ENCODE measurements at regions not wholly inside any gene's neighbourhood (a gene's known extent, or its start where the extent isn't known, plus 50 kb on each side); places are given as distances from the start of the nearest gene placed in this dataset.
"Not testable (repeated sequence)": the region's sequence is repeated elsewhere in the genome, so short reads cannot be mapped to it uniquely, and the experiment has no call there.

- no peak overlapping the region for H3K4me3 ChIP-seq (ENCODE audit: low read depth, low read length)
- no peak for DNase-seq (ENCODE audit: low read depth)
These were observed 71.5 kb upstream of the SSTR4 start for GRCh38 chr20:22963581-22963980.

- DNase-seq (ENCODE audit: low read depth), result no peak
- no peak overlapping the region for H3K4me3 ChIP-seq (ENCODE audit: low read depth, low read length)
These were observed 68.2 kb upstream of the SSTR4 start for GRCh38 chr20:22966787-22967464.

- not testable (repeated sequence) for DNase-seq (ENCODE audit: low read depth); H3K4me3 ChIP-seq (ENCODE audit: low read depth, low read length)
These were observed 67.4 kb upstream of the SSTR4 start for GRCh38 chr20:22967706-22968105.

GRCh38 chr20:22969031-22969430 lies 66.1 kb upstream of the SSTR4 start:
- not testable (repeated sequence) for H3K4me3 ChIP-seq (ENCODE audit: low read depth, low read length); DNase-seq (ENCODE audit: low read depth)

- DNase-seq (ENCODE audit: low read depth); H3K4me3 ChIP-seq (ENCODE audit: low read depth, low read length): not testable (repeated sequence)
These were observed 64.0 kb upstream of the SSTR4 start for GRCh38 chr20:22971077-22971476.

GRCh38 chr20:22974354-22974753 lies 60.8 kb upstream of the SSTR4 start:
- DNase-seq (ENCODE audit: low read depth), result no peak
- no peak overlapping the region for H3K4me3 ChIP-seq (ENCODE audit: low read depth, low read length)

- no peak overlapping the region for H3K4me3 ChIP-seq (ENCODE audit: low read depth, low read length)
- peak; percentile 22 for DNase-seq (ENCODE audit: low read depth)
These were observed 57.9 kb upstream of the SSTR4 start for GRCh38 chr20:22977047-22977785.

- no peak overlapping the region for H3K4me3 ChIP-seq (ENCODE audit: low read depth, low read length)
- DNase-seq (ENCODE audit: low read depth), result no peak
These were observed 51.1 kb upstream of the SSTR4 start for GRCh38 chr20:22984008-22984407.

- no peak overlapping the region for H3K4me3 ChIP-seq (ENCODE audit: low read depth, low read length)
- DNase-seq (ENCODE audit: low read depth), result no peak
These were observed 50.5 kb upstream of the SSTR4 start for GRCh38 chr20:22984606-22985005.

GRCh38 chr20:22985239-22985778 lies 49.8 kb upstream of the SSTR4 start:
- no peak for DNase-seq (ENCODE audit: low read depth)
- H3K4me3 ChIP-seq (ENCODE audit: low read depth, low read length), result no peak overlapping the region
